ENCODE measurements at regions not wholly inside any gene's neighbourhood (a gene's known extent, or its start where the extent isn't known, plus 50 kb on each side); places are given as distances from the start of the nearest gene placed in this dataset.
A peak's percentile ranks its signal among the peaks of the same experiment; 100 is the strongest.
"Not testable (repeated sequence)": the region's sequence is repeated elsewhere in the genome, so short reads cannot be mapped to it uniquely, and the experiment has no call there.

DNA sequence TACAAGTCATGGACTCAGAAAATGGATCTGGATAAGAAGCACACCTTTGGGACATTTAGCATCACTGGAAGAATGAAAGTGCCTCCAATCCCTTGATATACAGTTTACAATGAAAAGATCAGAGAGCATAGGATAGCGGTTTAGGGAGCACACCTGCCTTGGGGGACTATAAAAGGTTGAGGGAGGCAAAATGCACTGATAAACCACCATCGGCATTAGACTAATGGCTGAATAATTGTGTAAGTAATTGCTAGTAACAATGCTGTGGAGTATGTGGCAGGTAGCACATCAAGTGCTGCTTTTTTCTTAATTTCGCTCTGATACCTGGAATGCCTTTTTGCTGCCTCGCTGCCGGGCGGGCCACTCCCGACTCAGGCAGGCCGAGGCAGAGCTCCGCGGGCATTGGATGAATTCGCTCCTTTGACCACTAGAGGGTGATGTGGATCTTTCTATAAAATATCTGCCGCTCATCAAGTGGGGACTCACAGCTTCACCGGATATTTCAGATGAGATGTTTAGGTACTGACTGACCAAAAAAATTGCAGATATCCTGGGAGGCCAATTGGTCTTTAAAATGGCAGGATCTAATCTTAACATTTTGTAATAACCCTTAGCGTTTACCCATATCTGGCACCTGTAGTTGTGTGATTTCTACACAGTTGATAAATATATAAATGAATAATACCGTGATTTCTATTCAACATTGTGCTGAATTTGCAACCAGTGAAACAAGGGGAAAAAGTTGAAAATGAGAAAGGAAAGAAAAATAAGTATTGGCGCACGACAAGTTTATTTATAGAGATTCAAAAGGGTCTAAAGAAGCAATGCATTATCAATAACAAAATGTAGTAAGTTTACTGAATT lies 116.8 kb upstream of the PRSS1 start:
- Histone ChIP-seq H3K27ac (no peak overlapping the region), H3K36me3 (ENCODE audit: insufficient read depth, low read length) (no peaks in the 10 kb centered on the region), H3K9ac (ENCODE audit: insufficient read length) (no peak overlapping the region), H3K9me3 (ENCODE audit: low read depth, low read length) (no peaks in the 10 kb centered on the region), H3K4me3 (no peak overlapping the region)
- peak; percentile 12 for DNase-seq (ENCODE audit: low read depth, low spot score)
- TF ChIP-seq POLR2AphosphoS5 (IDR thresholded peaks at IDR 0.05; ENCODE audit: borderline replicate concordance, low read depth, low read length) (no peak), FOXP2 (optimal IDR thresholded peaks at IDR 0.05; ENCODE audit: control extremely low read depth, extremely low read length, insufficient read depth) (no peak), EZH2 (IDR thresholded peaks at IDR 0.05) (no peak)

DNA sequence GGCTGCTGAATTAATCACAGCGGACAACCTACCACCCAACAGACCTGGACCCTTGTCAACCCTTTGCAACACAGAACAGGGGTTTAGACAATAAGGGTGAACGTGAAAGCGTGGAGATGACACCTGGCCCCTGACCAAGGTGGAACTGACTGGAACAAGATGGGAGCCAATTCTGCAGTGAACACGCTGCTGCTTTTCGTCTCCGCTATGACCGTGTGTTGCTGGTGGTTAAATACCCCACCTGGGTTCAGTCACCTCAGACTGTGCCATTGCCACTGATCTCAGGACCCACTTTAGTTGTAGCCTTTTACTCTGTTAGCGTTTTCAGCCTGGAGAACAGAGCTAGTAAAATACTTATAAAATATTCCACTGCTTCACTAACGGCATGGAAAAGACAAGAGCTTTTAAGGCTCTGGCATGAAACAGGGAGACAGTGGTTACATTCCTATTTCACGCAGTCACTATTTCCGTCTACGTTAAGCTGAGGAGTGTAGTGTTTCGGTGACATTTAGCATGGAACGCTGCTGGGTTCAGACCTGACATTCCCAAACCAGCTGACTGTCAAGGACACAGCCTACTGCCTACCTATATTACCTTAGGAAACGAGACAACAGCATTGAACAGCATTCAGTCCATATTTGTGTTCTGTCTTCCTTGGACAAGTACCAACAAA lies 119.5 kb upstream of the PRSS1 start:
- TF ChIP-seq EZH2 (IDR thresholded peaks at IDR 0.05) (no peak), FOXP2 (optimal IDR thresholded peaks at IDR 0.05; ENCODE audit: control extremely low read depth, extremely low read length, insufficient read depth) (no peak), POLR2AphosphoS5 (IDR thresholded peaks at IDR 0.05; ENCODE audit: borderline replicate concordance, low read depth, low read length) (no peak)
- no peaks in the 10 kb centered on the region for H3K9me3 ChIP-seq (ENCODE audit: low read depth, low read length)
- no peaks in the 10 kb centered on the region for H3K36me3 ChIP-seq (ENCODE audit: insufficient read depth, low read length)
- H3K9ac ChIP-seq (ENCODE audit: insufficient read length) = no peak overlapping the region
- no peak overlapping the region for H3K4me3 ChIP-seq
- DNase-seq (ENCODE audit: low read depth, low spot score) = no peak
- no peak overlapping the region for H3K27ac ChIP-seq

DNA sequence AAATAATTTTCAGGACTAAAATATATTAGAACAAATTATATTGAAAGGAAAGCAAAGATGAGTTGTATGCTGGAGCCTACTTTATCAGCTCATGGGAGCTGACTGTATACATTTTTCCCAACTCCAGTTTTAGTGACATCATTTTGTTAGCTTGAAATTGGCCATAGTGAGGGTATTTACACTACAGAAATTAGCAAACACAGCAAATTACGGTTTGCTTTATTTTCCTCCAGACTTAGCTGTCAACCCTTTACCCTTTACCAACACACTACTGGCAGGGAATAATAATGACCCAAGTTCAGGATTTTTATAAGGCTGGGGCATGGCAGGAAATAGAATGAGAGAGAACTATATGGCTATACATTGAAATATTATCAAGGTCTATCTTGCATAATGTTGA lies 120.3 kb upstream of the PRSS1 start:
- Histone ChIP-seq H3K9me3 (ENCODE audit: low read depth, low read length) (no peaks in the 10 kb centered on the region), H3K9ac (ENCODE audit: insufficient read length) (no peak overlapping the region), H3K27ac (no peak overlapping the region), H3K4me3 (no peak overlapping the region), H3K36me3 (ENCODE audit: insufficient read depth, low read length) (no peaks in the 10 kb centered on the region)
- no peak for DNase-seq (ENCODE audit: low read depth, low spot score)
- TF ChIP-seq FOXP2 (optimal IDR thresholded peaks at IDR 0.05; ENCODE audit: control extremely low read depth, extremely low read length, insufficient read depth) (no peak), EZH2 (IDR thresholded peaks at IDR 0.05) (no peak)

DNA sequence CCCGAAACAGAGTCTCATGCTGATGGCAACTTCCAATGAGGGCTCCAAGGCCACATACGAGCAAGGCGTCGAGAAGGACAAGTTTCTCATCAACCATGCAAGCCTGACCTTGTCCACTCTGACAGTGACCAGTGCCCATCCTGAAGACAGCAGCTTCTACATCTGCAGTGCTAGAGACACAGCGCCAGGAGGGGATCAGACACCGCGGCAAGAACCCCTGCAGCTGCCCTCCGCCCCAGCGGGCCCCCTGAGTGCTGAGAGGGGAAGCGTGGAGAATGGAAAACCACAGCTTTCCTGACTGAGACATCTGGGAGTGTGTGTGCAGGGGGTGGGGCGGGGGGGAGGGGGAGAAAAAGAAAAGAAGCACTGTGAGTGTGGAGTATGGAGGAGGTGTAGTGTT lies 122.0 kb upstream of the PRSS1 start:
- DNase-seq (ENCODE audit: low read depth, low spot score) = not testable (repeated sequence)

DNA sequence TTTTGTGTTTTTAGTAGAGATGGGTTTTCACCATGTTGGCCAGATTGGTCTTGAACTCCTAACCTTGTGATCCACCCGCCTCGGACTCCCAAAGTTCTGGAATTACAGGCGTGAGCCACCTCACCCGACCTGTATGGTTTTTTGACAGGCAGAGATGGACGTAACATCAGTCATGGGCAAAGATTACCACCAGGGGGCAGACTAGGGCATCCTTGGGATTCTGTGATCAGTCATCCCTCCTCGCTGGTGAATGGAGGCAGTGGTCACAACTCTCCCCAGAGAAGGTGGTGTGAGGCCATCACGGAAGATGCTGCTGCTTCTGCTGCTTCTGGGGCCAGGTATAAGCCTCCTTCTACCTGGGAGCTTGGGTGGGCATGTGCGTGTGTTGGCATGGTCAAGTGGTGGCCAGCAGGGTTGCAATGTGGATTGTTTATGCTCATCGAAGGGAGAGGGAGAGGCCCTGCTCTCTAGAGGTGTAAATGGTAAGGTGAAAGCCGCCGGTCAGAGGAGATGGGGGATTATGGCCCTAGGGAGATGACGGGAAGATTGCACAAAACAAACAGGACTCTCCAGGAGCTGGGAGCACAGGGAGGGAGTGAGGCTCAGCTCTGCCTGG lies 122.7 kb upstream of the PRSS1 start:
- TF ChIP-seq EZH2 (IDR thresholded peaks at IDR 0.05) = no peak
- no peak for TF ChIP-seq FOXP2 (optimal IDR thresholded peaks at IDR 0.05; ENCODE audit: control extremely low read depth, extremely low read length, insufficient read depth)
- TF ChIP-seq POLR2AphosphoS5 (IDR thresholded peaks at IDR 0.05; ENCODE audit: borderline replicate concordance, low read depth, low read length) = no peak
- H3K9ac ChIP-seq (ENCODE audit: insufficient read length) = no peak overlapping the region
- no peak for DNase-seq (ENCODE audit: low read depth, low spot score)
- no peak overlapping the region for H3K27ac ChIP-seq
- no peaks in the 10 kb centered on the region for H3K36me3 ChIP-seq (ENCODE audit: insufficient read depth, low read length)
- no peak overlapping the region for H3K4me3 ChIP-seq
- no peaks in the 10 kb centered on the region for H3K9me3 ChIP-seq (ENCODE audit: low read depth, low read length)

More for the DNA sequence above, 122.0 kb upstream of the PRSS1 start:
- not testable (repeated sequence) for H3K36me3 ChIP-seq (ENCODE audit: insufficient read depth, low read length); H3K27ac ChIP-seq; H3K9me3 ChIP-seq (ENCODE audit: low read depth, low read length); H3K4me3 ChIP-seq; H3K9ac ChIP-seq (ENCODE audit: insufficient read length)

DNA sequence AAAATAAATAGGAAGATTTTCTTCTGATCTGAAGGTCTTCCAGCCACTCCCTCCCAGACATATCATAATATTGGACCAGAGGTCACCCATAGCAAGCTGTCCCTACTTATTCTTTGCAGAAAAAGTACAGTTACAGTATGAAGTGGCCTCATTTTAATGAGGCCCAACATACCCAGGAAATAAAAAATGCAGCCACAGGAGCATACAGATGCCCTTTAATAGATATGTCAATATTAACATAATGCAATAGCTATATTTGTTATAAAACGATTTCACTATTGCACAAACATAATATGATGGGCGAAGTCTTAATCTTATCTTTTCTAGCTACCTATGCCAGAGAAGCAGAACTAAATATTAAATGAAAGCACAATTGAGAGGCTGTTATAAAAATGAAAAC lies 124.1 kb upstream of the PRSS1 start:
- not testable (repeated sequence) for H3K9ac ChIP-seq (ENCODE audit: insufficient read length); H3K27ac ChIP-seq; DNase-seq (ENCODE audit: low read depth, low spot score); H3K36me3 ChIP-seq (ENCODE audit: insufficient read depth, low read length); H3K9me3 ChIP-seq (ENCODE audit: low read depth, low read length); H3K4me3 ChIP-seq

DNA sequence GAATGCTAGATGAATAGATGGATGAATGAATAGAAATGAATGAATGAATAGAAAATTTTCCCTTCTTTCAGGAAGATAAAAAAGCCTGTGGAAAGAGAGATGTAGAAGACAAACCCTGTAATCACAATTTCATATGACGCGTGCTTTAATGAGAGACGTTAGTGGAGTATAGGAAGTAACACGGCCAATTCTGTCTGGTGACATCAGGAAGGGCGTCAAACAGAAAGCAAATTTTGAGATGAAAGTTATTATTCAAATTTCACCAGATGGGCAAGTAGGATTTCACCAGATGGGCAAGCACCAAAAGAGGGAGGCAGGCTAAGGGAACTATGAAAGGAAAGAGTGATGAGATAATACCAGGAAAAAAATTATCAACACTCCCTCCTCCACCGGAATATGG lies 128.9 kb upstream of the PRSS1 start:
- no peak overlapping the region for H3K4me3 ChIP-seq
- no peaks in the 10 kb centered on the region for H3K36me3 ChIP-seq (ENCODE audit: insufficient read depth, low read length)
- no peak overlapping the region for H3K9ac ChIP-seq (ENCODE audit: insufficient read length)
- H3K9me3 ChIP-seq (ENCODE audit: low read depth, low read length) = no peaks in the 10 kb centered on the region
- no peak overlapping the region for H3K27ac ChIP-seq
- DNase-seq (ENCODE audit: low read depth, low spot score) = no peak
- TF ChIP-seq FOXP2 (optimal IDR thresholded peaks at IDR 0.05; ENCODE audit: control extremely low read depth, extremely low read length, insufficient read depth) = no peak
- no peak for TF ChIP-seq POLR2AphosphoS5 (IDR thresholded peaks at IDR 0.05; ENCODE audit: borderline replicate concordance, low read depth, low read length)
- TF ChIP-seq EZH2 (IDR thresholded peaks at IDR 0.05) = no peak

DNA sequence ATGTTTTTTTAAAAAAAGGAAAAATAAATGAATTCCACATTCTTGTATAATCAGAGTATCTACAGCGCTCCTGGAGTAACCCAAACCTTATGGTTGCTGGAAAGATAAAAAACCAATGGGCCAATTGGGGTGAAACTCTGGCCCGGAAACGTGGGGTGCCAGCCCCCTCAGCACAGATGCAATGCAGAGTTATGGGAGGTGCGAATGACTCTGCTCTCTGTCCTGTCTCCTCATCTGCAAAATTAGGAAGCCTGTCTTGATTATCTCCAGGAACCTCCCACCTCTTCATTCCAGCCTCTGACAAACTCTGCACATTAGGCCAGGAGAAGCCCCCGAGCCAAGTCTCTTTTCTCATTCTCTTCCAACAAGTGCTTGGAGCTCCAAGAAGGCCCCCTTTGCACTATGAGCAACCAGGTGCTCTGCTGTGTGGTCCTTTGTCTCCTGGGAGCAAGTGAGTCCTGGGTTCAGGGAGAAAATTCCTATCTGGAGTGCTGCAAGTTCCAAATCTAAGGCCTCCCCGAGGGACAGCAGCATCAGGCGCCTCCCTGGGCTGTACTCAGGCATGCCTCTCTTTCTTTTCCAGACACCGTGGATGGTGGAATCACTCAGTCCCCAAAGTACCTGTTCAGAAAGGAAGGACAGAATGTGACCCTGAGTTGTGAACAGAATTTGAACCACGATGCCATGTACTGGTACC lies 130.5 kb upstream of the PRSS1 start:
- H3K4me3 ChIP-seq = no peak overlapping the region
- H3K27ac ChIP-seq = no peak overlapping the region
- no peaks in the 10 kb centered on the region for H3K9me3 ChIP-seq (ENCODE audit: low read depth, low read length)
- no peaks in the 10 kb centered on the region for H3K36me3 ChIP-seq (ENCODE audit: insufficient read depth, low read length)
- TF ChIP-seq POLR2AphosphoS5 (IDR thresholded peaks at IDR 0.05; ENCODE audit: borderline replicate concordance, low read depth, low read length) (no peak), FOXP2 (optimal IDR thresholded peaks at IDR 0.05; ENCODE audit: control extremely low read depth, extremely low read length, insufficient read depth) (no peak), EZH2 (IDR thresholded peaks at IDR 0.05) (no peak)
- H3K9ac ChIP-seq (ENCODE audit: insufficient read length) = no peak overlapping the region
- DNase-seq (ENCODE audit: low read depth, low spot score) = no peak

All from SK-N-MC (cell line).